Mucosa of rectum (tissue), 2 donors: ENCODE measurements at regions not wholly inside any gene's neighbourhood (a gene's known extent, or its start where the extent isn't known, plus 50 kb on each side); places are given as distances from the start of the nearest gene placed in this dataset.

ENCODE experiments used
- H3K27ac ChIP-seq, 2 donors: one replicate each; pipeline ENCODE4 v1.7.0; 2013; ENCODE audit warnings: inconsistent platforms in 2 of 2, low read depth in 2 of 2, low read length in 2 of 2
- H3K27me3 ChIP-seq, 2 donors: one replicate each; pipeline ENCODE4 v1.7.0; 2013; ENCODE audit warnings: low read length in 2 of 2; ENCODE audit not compliant: control insufficient read depth in 2 of 2, insufficient read depth in 2 of 2
- H3K36me3 ChIP-seq, 2 donors: one replicate each; pipeline ENCODE4 v1.7.0; 2013; ENCODE audit warnings: low read length in 2 of 2; ENCODE audit not compliant: control insufficient read depth in 2 of 2, insufficient read depth in 2 of 2
- H3K4me1 ChIP-seq, 2 donors: one replicate each; pipeline ENCODE4 v1.7.0; 2013; ENCODE audit warnings: low read length in 2 of 2, mild to moderate bottlenecking in 1 of 2; ENCODE audit not compliant: control insufficient read depth in 2 of 2, insufficient read depth in 2 of 2
- H3K4me3 ChIP-seq, 2 donors: one replicate each; pipeline ENCODE4 v1.7.0; 2013; ENCODE audit warnings: low read length in 2 of 2
- H3K9ac ChIP-seq, 2 donors: one replicate each; pipeline ENCODE4 v1.7.0; 2013; ENCODE audit warnings: low read length in 2 of 2, low read depth in 1 of 2, mild to moderate bottlenecking in 1 of 2
- H3K9me3 ChIP-seq, 2 donors: one replicate each; pipeline ENCODE4 v1.7.0; 2013; ENCODE audit warnings: low read length in 2 of 2; ENCODE audit not compliant: control insufficient read depth in 2 of 2
- donor health status: healthy.
- donor health status: Normal muscosa, but diverticular disease.

DNA sequence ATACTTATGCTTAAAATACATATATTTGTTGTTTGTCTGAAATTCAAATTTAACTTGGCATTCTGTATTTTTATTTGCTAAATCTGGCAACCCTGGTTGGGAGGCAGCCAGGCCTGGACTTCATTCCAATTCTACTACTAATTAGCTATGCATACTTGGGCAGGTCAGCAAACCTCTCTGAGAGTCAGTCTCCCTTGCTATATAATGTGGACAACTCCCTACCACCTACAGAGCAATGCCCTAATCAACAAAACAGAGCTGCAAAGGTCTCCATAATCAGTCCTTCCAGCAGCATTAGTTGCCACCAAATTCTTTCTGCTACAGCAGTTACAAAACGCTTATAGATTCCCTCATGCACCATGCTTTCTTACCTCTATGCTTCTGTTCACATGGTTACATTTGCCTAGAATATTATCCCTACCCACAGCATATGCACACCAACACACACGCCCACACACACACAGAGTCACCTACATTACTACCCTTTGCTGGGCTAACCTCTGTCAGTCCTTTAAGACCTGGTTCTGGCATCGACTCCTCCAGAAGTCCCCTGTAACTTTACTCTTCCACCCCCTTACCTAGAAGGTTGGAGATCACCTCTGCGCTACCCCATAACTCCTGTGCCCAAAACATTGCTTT is 188.7 kb downstream of the FGFR2 start:
- H3K27ac ChIP-seq: no peak overlapping the region
- H3K4me1 ChIP-seq: peaks cover 2 to 10% of the 10 kb centered on the region in 2 donors
- no peak overlapping the region for H3K9ac ChIP-seq
- no peaks in the 10 kb centered on the region for H3K36me3 ChIP-seq
- no peak overlapping the region for H3K4me3 ChIP-seq
- no peaks in the 10 kb centered on the region for H3K9me3 ChIP-seq
- no peaks in the 10 kb centered on the region for H3K27me3 ChIP-seq

DNA sequence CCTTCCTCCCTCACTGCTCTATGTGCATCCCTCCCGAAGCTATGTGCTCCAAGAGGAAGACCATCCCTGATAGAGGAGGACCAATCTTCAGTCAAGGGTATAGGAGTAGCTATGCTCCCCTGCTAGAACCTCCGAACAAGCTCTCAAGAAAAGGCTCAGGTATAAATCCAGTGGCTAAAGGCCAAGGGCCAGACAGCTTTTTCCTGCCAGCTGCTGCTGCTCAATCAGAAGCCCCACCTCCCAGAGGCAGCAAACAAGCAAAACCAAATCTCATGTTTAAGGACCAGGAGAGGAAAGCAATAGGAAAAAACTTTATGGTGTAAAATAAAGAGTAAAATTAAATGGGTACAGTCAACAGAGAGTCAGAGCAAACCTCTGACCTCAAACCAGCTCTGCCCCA is 187.2 kb downstream of the FGFR2 start:
- no peaks in the 10 kb centered on the region for H3K9me3 ChIP-seq
- H3K4me1 ChIP-seq: peaks cover 7 to 12% of the 10 kb centered on the region in 2 donors
- H3K27me3 ChIP-seq: no peaks in the 10 kb centered on the region
- no peak overlapping the region for H3K27ac ChIP-seq
- no peak overlapping the region for H3K9ac ChIP-seq
- no peaks in the 10 kb centered on the region for H3K36me3 ChIP-seq
- no peak overlapping the region for H3K4me3 ChIP-seq

DNA sequence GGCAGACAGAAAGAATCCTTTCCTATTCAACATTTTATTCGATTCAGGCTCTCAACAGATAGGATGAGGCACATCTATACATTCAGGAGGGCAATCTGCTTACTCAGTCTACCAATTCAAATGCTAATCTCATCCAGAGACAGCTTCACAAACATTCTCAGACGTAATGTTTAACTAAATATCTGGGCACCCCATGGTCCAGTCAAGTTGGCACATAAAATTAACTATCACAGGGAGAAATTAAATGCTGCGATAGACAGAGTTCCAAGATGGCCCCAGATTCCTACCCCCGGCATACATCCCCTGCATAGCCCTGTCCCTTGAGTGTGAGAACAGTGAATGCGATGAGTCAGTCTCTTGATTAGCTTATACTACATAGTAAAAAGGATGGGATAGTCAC is 184.3 kb downstream of the FGFR2 start:
- H3K4me1 ChIP-seq: peaks cover 7 to 15% of the 10 kb centered on the region in 2 donors
- no peaks in the 10 kb centered on the region for H3K36me3 ChIP-seq
- H3K27me3 ChIP-seq: no peaks in the 10 kb centered on the region
- no peak overlapping the region for H3K27ac ChIP-seq
- no peak overlapping the region for H3K9ac ChIP-seq
- no peaks in the 10 kb centered on the region for H3K9me3 ChIP-seq
- H3K4me3 ChIP-seq: no peak overlapping the region

DNA sequence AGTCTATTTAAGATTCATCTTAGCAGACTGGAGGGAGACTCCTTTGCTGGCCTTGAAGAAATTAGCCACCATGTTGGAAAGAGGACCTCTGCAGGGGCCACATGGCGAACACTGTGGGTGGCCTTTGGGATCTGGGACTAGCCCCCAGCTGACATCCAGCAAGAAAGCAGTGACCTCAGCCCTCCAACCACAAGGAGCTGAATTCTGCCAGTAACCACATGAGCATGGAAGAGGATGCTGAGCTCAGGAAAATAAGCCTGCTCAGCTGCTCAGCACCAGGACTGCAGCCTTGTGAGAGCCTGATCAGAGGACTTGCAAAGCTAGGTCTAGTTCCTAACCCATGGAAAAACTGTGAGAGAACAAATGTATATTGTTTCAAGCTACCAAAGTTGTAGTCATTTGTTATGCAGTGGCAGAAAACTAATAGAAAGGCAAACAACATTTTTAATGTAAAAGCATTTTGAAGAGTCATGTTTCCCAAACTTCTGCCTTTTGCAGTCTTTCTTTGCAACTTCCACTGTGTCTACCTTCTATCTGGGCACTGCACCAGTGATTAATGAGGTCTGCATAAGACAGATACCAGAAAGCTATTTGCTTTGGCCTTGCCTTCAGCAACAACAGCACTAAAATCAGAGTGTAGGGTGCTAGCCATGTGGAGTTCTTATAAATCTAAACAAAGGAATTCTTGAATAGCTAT is 183.7 kb downstream of the FGFR2 start:
- H3K36me3 ChIP-seq: no peaks in the 10 kb centered on the region
- no peaks in the 10 kb centered on the region for H3K9me3 ChIP-seq
- H3K27me3 ChIP-seq: no peaks in the 10 kb centered on the region
- no peak overlapping the region for H3K27ac ChIP-seq
- H3K4me3 ChIP-seq: no peak overlapping the region
- no peak overlapping the region for H3K9ac ChIP-seq
- peaks cover 7 to 17% of the 10 kb centered on the region in 2 donors for H3K4me1 ChIP-seq

DNA sequence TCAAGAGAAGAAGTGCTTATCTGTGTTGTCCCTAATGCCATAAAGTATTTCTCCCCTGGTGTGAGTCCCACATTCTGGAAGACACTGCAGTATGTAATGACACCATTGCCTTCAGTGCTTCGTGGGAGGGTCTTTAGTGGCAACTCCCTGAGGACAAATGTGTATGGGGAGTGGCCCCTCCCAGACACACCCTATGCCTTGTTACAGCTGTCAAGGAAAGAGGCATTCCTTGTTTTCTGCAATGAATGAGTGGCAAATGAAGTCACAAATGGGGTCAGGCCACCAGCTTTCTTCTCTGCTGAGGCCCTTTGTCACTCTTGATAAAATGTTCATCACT is 183.2 kb downstream of the FGFR2 start:
- Histone ChIP-seq H3K36me3 (no peaks in the 10 kb centered on the region), H3K9ac (no peak overlapping the region), H3K9me3 (no peaks in the 10 kb centered on the region), H3K4me3 (no peak overlapping the region), H3K27ac (no peak overlapping the region), H3K4me1 (peaks cover 4 to 17% of the 10 kb centered on the region in 2 donors), H3K27me3 (no peaks in the 10 kb centered on the region)

DNA sequence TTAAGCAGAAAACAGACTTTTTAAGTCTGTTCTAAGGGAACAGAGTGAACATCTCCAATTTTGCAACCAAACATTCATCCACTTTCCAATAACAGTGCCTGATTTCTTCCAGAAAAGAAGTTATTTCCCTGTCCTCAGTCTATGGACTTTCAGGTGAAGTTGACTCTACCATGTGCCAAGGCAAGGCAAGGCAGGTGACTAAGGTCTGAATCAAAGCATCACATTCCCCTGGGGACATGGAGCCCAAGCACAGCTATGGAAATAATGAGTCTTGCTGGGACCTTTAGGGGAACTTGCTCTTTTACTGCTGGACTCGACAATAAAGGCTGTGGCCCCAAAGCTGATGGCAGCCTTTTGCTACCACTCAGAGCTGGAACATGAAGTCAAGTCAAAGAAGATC is 182.2 kb downstream of the FGFR2 start:
- Histone ChIP-seq H3K9me3 (no peaks in the 10 kb centered on the region), H3K36me3 (no peaks in the 10 kb centered on the region), H3K4me3 (no peak overlapping the region), H3K4me1 (peaks cover 4 to 13% of the 10 kb centered on the region in 2 donors), H3K27me3 (no peaks in the 10 kb centered on the region), H3K27ac (no peak overlapping the region), H3K9ac (no peak overlapping the region)

DNA sequence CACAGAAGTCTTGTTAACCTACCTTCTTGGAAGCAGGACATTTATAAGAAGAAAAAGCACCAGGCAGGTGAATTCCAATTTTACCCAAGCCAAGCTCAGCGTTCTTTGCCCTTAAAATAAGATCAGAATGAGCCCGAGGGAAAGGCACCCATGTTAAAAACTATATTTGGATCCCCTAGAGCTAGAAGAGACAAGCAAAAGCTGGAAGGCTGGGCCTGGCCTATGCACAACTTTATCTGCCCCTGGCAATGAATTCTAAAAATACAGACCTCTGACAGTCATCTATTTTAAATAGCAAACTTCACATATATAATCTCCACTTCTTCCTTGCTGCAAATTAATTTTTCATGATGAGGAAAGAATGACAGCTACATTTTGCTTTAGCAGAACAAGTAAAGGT is 180.9 kb downstream of the FGFR2 start:
- Histone ChIP-seq H3K27me3 (no peaks in the 10 kb centered on the region), H3K27ac (no peak overlapping the region), H3K9me3 (no peaks in the 10 kb centered on the region), H3K4me3 (no peak overlapping the region), H3K4me1 (peaks cover 4 to 11% of the 10 kb centered on the region in 2 donors), H3K36me3 (no peaks in the 10 kb centered on the region), H3K9ac (no peak overlapping the region)

DNA sequence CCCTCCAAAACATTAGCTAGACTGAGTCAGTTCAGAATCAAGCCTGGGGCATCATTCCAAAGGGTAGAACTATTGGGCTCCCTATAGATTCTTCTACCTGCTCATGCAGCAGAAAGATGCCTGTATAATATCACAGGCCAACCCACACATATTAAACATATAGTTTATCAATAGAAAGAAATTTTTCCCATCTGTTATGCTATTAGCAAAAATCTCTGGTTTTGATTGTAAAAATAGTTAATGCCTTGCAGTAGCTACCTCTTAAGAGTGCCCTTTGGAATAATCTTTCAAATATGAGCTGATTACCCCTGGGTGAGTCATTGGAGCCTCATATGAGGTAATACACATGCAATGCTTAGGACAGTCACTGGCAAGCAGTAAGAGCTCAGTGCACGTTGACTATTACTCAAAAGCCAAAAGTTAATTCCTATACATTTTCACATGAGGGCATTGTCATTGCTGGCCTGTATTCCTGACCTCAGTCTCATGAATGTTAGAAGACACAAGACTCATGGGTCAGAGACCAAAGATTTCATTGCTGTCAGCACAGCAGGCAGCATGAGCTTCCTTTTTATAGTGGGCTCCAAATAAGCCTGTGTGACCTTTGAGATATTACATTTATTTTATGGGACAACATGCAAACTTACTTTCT is 180.0 kb downstream of the FGFR2 start:
- Histone ChIP-seq H3K36me3 (no peaks in the 10 kb centered on the region), H3K9ac (no peak overlapping the region), H3K4me3 (no peak overlapping the region), H3K27me3 (no peaks in the 10 kb centered on the region), H3K4me1 (peaks cover 4 to 11% of the 10 kb centered on the region in 2 donors), H3K27ac (peak overlapping the region in 1 of 2 donors; percentile 78), H3K9me3 (no peaks in the 10 kb centered on the region)

DNA sequence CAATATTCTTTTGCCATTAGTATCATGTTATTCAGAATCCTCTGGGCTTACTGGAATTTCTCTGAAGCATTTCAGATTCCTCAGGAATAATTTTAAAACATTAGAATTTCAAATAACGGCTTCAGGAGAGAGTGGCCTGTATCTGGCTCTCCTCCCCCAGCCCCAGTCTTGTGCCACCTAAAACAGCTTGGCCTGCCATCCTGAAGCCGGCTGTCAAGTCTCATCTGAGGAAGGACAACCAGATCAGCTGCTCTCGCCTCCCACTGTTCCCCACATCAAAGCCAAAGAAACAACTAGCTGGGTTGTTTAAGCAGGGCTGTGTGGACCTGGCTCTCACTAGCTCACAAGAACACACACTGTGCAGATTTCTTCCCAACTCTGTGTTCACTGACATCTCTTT is 178.2 kb downstream of the FGFR2 start:
- Histone ChIP-seq H3K4me3 (no peak overlapping the region), H3K4me1 (peaks cover 3 to 7% of the 10 kb centered on the region in 2 donors), H3K9me3 (no peaks in the 10 kb centered on the region), H3K27me3 (no peaks in the 10 kb centered on the region), H3K36me3 (no peaks in the 10 kb centered on the region), H3K9ac (no peak overlapping the region), H3K27ac (no peak overlapping the region)

DNA sequence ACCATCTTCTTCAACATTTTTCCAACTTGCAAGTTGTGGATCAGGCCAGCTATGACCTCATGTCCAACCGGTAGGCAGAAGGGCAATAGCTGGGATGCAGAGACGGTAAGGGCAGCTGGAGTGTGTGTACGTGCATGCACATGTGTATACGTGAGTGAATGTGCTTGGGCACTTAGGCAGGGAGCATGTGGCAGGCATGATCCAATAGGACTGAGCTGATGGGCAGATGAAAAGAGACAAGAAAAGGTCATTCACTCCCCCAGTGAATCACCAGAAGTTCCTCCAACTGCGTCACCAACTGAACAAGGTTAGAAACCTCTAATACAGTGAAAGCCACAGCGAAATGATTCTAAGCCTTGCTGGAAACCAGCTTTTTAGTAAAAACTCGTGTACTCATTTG is 176.1 kb downstream of the FGFR2 start:
- Histone ChIP-seq H3K4me3 (no peak overlapping the region), H3K9me3 (no peaks in the 10 kb centered on the region), H3K4me1 (peaks cover 10 to 19% of the 10 kb centered on the region in 2 donors), H3K27ac (no peak overlapping the region), H3K27me3 (no peaks in the 10 kb centered on the region), H3K9ac (no peak overlapping the region), H3K36me3 (no peaks in the 10 kb centered on the region)
